ENCODE measurements at regions not wholly inside any gene's neighbourhood (a gene's known extent, or its start where the extent isn't known, plus 50 kb on each side); places are given as distances from the start of the nearest gene placed in this dataset.

GRCh38 chr17:56057869-56058268 is 95.4 kb upstream of the ANKFN1 start:
- no peaks in the 10 kb centered on the region for H3K36me3 ChIP-seq (ENCODE audit: control insufficient read depth, insufficient read depth, low read length)
- no peaks in the 10 kb centered on the region for H3K27me3 ChIP-seq (ENCODE audit: control insufficient read depth, insufficient read depth, low read length)
- FAIRE-seq (no peak), DNase-seq (ENCODE audit: low read depth) (no peak)
- H3K4me3 ChIP-seq (ENCODE audit: low read depth, low read length) = no peak overlapping the region
- TF ChIP-seq CTCF (IDR thresholded peaks at IDR 0.05; ENCODE audit: insufficient read depth, low read length, severe bottlenecking) = no peak

GRCh38 chr17:56064506-56064905 is 88.8 kb upstream of the ANKFN1 start:
- Histone ChIP-seq H3K4me3 (ENCODE audit: low read depth, low read length) (no peak overlapping the region), H3K36me3 (ENCODE audit: control insufficient read depth, insufficient read depth, low read length) (no peaks in the 10 kb centered on the region), H3K27me3 (ENCODE audit: control insufficient read depth, insufficient read depth, low read length) (no peaks in the 10 kb centered on the region)
- no peak for TF ChIP-seq CTCF (IDR thresholded peaks at IDR 0.05; ENCODE audit: insufficient read depth, low read length, severe bottlenecking)
- FAIRE-seq = no peak
- DNase-seq (ENCODE audit: low read depth) = no peak

GRCh38 chr17:56074361-56074890 is 78.8 kb upstream of the ANKFN1 start:
- TF ChIP-seq CTCF (IDR thresholded peaks at IDR 0.05; ENCODE audit: insufficient read depth, low read length, severe bottlenecking) = no peak
- Histone ChIP-seq H3K27me3 (ENCODE audit: control insufficient read depth, insufficient read depth, low read length) (no peaks in the 10 kb centered on the region), H3K36me3 (ENCODE audit: control insufficient read depth, insufficient read depth, low read length) (no peaks in the 10 kb centered on the region), H3K4me3 (ENCODE audit: low read depth, low read length) (no peak overlapping the region)
- no peak for DNase-seq (ENCODE audit: low read depth)
- no peak for FAIRE-seq

- Histone ChIP-seq H3K36me3 (ENCODE audit: control insufficient read depth, insufficient read depth, low read length) (no peaks in the 10 kb centered on the region), H3K4me3 (ENCODE audit: low read depth, low read length) (no peak overlapping the region), H3K27me3 (ENCODE audit: control insufficient read depth, insufficient read depth, low read length) (no peaks in the 10 kb centered on the region)
- DNase-seq (ENCODE audit: low read depth) = no peak
- no peak for FAIRE-seq
- no peak for TF ChIP-seq CTCF (IDR thresholded peaks at IDR 0.05; ENCODE audit: insufficient read depth, low read length, severe bottlenecking)
Observed at GRCh38 chr17:56076980-56077379, 76.3 kb upstream of the ANKFN1 start.

GRCh38 chr17:56083475-56083874 is 69.8 kb upstream of the ANKFN1 start:
- Histone ChIP-seq H3K4me3 (ENCODE audit: low read depth, low read length) (no peak overlapping the region), H3K36me3 (ENCODE audit: control insufficient read depth, insufficient read depth, low read length) (no peaks in the 10 kb centered on the region), H3K27me3 (ENCODE audit: control insufficient read depth, insufficient read depth, low read length) (no peaks in the 10 kb centered on the region)
- DNase-seq (ENCODE audit: low read depth) (no peak), FAIRE-seq (no peak)
- no peak for TF ChIP-seq CTCF (IDR thresholded peaks at IDR 0.05; ENCODE audit: insufficient read depth, low read length, severe bottlenecking)

GRCh38 chr17:56085576-56086267 is 67.6 kb upstream of the ANKFN1 start:
- DNase-seq (ENCODE audit: low read depth) = no peak
- no peak for TF ChIP-seq CTCF (IDR thresholded peaks at IDR 0.05; ENCODE audit: insufficient read depth, low read length, severe bottlenecking)
- FAIRE-seq = no peak

More at GRCh38 chr17:56085576-56086267, 67.6 kb upstream of the ANKFN1 start:
- H3K27me3 ChIP-seq (ENCODE audit: control insufficient read depth, insufficient read depth, low read length) = no peaks in the 10 kb centered on the region
- H3K4me3 ChIP-seq (ENCODE audit: low read depth, low read length) = no peak overlapping the region
- H3K36me3 ChIP-seq (ENCODE audit: control insufficient read depth, insufficient read depth, low read length) = no peaks in the 10 kb centered on the region

Data from bronchial epithelial cell (primary cell).